Stimulated activated CD4-positive, alpha-beta T cell treated with anti-CD3 and anti-CD28 coated beads, Interleukin-15, amount 100 ng/mL, for 24 hours (primary cell): ENCODE measurements at regions not wholly inside any gene's neighbourhood (a gene's known extent, or its start where the extent isn't known, plus 50 kb on each side); places are given as distances from the start of the nearest gene placed in this dataset.

Source experiments
- DNase-seq: peaks from one replicate; pipeline ENCODE4 v3.0.0-alpha.2; 2020

DNA sequence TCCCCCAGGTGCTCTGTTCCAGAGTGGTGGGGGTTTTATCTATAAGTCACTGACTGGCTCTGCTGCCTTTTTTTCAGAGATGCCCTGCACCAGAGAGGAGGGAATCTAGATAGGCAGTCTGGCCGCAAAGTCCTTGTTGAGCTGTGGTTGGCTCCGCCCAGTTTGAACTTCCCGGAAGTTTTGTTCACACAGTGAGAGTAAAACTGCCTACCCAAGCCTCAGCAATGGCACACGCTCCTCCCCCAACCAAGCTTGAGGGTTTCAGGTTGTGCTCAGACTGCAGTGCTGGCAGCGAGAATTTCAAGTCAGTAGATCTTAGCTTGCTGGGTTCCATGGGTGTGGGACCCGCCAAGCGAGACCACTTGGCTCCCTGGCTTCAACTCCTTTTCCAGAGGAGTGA is 1428.6 kb downstream of the MAT2B start:
- DNase-seq, result no peak

DNA sequence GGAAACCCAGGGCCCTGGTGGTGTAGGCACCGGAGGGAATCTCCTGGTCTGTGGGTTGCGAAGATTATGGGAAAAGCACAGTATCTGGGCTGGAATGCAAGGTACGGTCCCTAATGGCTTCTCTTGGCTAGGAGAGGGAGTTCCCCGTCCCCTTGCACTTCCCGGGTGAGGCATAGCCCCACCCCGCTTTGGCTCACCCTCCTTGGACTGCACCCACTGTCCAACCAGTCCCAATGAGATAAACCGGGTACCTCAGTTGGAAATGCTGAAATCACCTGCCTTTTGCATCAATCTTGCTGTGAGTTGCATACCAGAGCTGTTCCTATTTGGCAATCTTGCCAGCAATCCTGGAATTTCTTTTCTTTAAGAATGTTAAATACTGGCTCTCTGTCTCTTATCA is 1429.1 kb downstream of the MAT2B start:
- DNase-seq, result no peak

DNA sequence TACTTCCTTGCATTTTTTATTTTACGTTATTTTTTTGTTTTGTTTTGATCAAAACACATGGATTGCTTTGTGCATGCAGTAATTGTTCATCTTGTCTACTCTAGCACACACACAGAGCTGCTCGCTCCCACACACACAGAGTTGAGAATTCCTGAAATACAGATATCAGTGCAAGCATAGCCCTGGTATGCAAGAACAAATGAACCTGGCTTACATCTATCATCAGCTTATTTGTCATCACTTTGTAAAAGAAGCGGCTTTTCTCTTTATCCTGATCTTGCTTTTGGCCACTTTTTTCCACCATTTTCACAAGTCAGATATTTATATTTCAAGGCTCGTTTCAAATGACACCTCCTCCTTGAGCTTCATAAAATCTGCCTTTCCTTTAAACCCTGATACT is 1435.7 kb downstream of the MAT2B start:
- no peak for DNase-seq

DNA sequence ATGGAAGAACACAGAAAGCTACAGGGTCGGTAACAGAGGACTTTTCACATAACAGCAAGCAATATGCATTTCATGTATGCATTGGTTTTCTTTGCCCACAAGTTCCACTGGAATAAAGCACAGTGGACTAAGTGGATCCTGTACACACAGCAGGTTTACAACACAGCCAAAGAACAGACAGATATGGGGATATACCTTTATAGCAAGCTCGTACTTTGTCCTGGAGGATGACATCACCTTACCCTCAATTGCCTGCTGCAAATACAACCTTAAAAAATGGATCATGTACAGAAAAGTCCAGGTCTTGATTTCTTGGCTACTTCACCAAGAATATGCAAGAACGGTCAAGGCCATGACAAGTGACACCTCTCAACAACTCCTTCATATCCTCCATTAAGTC is 1445.5 kb downstream of the MAT2B start:
- no peak for DNase-seq

DNA sequence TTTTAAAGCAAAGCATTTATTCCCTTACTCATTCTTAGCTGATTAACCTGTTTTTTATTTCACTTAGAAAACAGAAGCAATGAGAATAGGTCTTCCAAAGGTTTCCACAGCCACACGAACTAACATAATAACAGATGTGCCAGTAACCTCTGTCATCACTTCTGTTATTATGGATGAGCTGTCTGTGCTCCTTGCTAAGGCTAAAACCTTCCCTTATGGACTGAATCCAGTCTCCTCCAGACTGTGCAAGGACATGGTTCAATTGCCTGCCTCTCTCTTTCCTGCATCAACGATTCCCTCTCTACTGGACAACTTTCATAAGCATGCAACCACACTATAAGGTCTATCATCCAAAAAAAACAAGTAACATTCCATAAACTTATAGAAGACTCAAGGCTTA is 1446.2 kb downstream of the MAT2B start:
- no peak for DNase-seq

DNA sequence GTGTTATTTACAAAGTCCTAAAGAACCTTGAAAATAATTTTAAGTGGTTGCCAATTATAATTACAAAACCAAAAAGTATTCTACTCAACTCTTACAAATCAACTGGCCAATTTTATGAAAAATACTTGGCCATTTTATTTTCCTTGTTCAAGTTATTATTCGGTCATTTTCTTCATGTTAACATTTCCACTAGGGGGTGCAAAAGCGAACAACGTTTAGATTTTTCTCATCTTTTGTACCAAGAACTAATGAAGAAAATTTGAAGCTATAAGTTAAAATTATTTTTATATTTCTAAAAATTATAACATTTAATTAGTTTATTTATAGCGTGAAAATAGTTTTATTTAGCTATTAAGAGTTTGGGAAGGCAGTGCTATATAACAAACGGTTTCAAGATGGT is 1453.3 kb downstream of the MAT2B start:
- DNase-seq, result no peak

DNA sequence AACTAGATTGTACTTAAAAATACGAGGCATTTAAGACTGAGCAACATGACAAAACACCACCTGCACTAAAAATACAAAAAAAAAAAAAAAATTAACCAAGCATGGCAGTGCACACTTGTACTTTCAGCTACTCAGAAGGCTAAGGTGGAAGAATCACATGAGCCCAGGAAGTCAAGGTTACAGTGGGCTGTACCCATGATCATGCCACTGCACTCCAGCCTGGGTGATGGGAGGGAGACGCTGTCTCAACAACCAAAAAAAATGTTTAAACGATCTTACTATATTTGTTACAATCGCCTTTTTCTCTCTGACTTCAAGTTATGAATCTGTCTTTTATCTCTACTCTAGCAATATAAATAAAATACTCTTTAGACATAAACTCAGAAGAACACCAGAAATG is 1454.3 kb downstream of the MAT2B start:
- no peak for DNase-seq

DNA sequence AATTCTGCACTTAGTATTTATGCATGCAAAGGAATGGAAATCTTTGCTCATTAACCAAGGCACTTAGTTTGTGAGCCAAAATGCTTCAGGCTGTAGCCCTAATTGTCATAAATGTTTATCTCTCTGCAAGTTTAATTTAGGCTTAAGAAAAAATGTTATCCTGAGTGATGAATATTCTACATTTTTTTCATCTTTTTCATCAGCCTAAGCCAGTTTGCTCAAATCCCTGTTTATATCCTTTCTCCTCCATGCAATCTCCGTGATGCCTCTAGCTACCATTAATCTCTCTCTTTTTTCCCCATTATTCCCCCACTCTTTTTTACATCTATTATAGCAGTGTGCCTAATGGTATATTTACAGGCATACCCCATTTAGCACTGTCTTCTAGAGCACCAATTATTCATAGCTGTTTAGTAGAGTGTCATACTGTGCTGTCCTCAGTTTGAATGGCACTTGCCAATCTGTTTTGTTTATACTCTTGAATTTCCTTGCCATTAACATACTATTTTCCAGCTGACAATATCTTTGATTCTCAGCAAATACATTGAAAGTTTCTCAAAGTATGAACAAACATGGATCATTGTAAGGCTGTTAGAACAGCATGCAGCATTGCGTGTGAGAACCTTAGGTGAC is 1457.0 kb downstream of the MAT2B start:
- no peak for DNase-seq

DNA sequence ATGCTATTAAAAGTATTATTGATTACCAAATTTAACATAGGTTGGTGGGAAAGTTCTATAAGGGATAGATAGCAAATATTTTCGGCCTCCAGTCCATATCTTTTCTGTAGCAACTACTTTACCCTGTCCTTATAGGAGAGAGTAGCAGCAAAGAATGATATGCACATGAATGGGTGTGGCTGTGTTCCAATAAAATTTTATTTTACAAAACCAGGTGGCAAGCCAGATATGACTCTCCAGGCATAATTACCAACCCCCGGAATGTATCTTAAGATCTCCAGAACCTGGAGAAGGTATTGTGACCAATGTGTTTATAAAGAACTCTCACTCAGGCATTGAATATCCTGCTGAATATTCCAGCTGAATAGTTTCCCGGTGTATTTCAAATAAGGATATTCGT is 1461.2 kb downstream of the MAT2B start:
- DNase-seq, result no peak

DNA sequence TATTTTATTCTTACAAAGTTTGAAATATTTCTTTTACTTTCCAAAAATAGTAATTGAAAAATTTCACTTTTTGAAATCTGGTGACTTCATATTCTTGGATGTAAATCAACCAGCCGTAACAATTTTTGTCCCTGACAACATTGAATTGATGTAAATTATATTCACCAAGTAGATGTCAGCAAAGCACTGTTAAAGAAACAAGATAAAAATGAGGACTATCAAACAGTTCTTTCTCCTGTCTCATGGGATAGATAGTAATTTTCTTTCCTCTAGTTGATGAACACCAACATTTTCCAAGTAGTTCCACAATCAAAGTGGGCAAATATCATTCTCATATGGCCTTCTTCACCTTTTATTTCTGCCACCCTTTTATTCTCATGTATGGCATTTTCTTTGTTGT is 1461.9 kb downstream of the MAT2B start:
- no peak for DNase-seq

DNA sequence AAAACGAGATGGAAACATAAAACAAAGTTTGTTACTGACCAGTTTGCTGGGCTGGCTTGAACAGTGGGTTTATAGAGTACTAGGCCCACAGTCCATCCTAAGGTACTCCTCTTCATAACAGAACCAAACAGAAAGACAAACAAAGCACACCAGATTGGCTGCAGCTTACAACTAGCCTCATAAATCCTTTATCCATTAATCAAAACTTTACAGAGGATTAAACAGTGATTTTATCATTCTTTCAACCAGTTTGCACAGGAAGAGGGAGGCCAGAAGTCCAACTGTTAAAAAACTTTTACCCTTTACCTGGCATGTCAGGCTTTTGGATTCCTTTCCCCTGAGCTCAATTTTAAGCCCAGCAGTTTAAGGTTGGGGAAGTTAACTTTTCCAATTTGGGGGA is 1467.6 kb downstream of the MAT2B start:
- DNase-seq, result no peak

DNA sequence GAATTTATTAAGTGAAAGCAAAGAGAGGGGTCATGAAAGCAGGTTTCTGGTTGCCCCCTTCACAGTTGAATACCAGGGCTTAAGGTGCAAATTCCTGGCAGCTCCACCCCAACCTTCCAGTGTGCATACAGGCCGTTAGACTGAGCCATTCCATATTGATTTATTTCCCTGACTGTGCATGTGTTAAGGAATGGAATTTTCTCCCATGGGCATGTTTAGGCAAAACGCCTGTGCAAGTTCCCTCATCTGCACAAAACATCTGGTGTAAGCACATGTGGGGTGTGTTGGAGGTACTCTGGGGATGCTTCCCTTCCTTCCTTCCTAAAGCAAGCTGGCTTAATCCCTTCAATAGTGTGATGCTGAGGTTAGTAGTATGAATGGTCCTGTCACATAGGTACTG is 1470.6 kb downstream of the MAT2B start:
- DNase-seq, result no peak

DNA sequence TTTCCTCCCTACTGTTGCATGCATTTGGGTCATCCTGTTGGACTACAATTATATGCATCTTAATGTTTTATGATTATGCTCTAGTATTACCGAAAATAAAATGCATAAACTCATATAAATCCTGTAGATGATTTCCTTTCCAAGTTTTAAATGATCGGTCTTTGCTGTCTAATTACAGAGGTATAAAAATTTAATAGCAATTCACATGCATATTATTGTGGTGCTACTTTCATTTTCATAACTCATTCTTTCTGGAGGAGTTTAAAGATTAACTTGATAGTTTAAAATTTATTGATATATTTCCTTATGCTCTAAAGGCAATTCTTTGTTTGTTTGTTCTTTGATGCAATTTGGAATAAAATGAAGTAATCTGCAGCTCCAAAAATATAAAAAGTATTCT is 1475.1 kb downstream of the MAT2B start:
- no peak for DNase-seq

DNA sequence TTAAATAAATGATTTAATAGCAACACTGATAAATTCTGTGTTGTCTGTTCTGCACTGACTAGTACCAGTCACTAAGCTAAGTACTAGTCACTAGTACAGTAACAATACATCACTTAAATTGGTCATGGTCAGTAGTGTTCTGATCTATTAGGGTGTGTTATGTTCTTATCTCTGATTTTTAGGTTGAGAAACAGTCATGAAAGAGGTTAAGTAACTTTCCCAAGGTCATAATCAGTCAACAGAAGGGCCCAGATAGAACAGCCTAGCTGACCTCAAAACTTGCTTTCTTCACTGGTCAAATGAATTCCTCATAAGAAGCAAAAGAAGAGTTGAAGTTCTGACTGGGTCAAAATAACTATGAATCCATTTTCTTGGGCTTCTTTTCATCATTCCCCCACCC is 1492.7 kb downstream of the MAT2B start:
- DNase-seq, result no peak

DNA sequence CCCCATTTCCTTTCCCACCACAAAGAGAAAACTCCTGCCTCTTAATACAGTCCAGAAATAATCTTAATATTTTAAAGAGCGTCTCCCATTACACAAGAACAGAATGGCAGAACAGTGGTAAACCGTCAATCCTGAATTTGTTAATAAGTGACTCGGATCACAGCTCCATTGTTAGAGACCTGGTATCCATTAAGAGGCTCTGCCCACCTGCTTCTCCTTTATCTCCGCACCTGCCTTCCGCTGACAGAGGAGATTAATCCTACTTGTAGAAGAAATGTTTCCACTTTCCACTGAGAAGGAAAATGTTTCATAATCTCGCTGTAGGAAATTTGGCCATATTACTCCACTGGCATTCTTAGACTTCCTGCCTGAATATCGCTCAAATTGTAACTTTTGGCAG is 1493.2 kb downstream of the MAT2B start:
- no peak for DNase-seq

DNA sequence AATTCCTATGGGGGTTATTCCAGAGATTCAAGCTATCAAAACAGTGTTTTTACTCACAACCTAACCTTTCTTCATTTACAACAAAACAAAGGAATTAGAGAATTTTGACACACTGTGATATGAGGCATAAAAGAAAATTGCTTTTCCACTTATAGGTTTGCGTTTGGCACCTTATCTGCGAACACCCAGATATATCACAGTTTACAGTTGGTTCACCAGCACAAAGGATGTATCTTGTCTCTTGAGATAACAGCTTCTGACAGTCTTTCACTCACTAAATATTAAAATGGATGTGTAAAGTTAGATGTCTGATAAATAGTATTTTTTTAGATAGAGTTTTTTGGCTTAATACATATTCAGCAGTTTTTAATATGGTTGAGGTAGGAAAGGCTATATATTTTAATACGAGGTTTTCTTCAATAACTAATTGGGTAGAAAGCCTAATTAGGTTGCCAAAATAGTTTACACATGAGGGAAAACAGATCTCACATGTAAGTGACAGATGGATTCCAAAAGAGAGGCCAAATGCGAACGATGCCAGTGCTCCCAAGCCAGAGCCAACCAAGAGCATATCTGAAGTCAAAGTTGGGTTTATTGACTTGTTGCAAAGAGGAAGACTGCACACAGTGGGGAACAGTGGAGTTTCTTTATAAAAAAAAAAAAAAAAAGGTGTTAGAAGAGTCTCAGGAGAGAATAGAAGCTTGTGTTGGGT is 1495.2 kb downstream of the MAT2B start:
- no peak for DNase-seq

DNA sequence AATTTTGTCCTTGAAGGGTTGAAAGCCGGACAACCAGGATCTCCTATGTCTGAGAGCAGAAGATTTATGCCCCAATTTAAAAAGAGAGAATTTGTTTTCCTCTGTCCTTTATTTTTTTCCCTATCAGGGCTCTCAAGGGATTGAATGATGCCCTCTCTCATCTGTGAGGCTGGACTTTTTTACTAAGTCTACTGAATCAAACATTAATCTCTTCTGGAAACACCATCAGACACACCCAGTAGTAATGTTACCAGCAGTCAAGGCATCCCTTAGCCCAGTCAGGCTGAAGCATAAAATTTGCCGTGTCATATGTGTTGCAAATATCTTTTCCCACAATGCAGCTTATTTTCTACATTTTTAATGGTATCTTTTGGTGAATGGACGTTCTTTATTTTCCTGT is 1497.9 kb downstream of the MAT2B start:
- DNase-seq, result no peak

DNA sequence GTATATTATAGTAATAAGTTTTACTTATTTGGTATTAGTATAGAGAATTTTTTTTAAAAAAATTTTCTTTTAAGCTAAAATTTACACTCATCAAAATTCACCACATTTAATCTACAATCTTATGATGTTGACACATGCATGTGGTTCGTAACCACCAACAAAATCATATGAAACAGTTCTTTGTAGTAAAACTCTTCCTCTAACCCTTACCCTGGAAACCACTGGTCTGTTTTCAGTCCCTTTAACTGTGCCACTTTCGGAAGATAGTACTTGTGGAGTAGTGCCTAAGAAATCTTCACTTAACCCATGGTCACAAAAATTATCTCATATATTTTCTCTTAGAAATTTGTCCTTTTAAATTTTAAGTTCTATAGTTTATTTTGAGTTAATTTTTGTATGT is 1498.8 kb downstream of the MAT2B start:
- no peak for DNase-seq

DNA sequence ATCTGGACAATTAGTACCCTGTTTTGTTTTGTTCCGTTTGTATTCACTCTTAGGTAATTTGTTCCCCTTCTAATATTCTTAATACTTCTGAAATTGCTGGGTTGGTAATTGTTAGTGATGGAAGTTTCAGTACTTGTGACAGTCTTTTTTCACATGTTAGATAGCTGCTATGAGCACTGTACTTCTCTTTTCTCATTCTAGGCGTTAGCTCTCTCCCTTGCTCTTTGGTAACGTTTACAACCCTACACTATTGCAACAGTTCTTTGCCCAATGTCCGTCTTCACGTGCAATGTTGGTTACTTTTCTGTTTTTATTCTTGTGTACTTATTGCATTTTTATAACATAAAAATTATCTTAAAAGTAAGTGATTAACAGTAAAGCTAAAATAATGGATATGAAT is 1509.0 kb downstream of the MAT2B start:
- DNase-seq, result no peak

DNA sequence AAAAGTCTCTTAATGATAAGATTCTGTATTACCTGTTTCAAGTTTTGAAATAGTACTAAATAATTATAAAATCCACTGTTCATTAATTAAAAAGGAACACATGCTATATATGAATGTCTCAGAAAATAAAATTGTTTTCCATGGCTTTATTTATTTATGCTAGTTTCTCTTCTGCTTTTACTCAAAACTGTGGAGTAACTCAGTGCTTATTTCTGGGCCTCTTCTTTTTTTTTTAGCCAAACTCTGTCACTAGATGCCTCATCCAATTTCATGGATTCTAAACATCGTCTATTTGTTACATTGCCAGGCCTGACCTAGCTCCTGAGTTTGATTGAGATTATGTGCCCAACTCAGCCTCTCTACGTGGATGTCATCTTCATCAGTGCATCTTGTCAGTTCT is 1509.7 kb downstream of the MAT2B start:
- DNase-seq, result no peak

DNA sequence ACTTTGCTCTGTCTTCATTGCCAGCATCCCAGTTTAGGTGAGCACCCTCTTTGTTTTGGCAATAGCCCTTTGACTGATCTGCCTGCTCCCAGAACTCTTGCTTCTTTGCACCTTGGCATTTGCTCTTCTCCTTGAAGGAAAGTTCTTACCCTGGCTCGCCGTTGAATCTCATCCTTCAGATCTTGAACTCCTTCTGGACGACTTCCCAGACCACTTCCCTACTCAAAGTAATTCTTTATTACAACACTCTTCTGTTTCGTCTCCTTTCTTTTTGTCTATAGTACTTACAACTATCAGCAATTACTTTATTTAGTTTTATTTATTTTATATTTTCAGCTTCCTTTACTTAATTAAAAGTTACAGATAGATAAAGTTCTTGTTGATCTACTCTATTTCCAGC is 1510.1 kb downstream of the MAT2B start:
- DNase-seq, result no peak

DNA sequence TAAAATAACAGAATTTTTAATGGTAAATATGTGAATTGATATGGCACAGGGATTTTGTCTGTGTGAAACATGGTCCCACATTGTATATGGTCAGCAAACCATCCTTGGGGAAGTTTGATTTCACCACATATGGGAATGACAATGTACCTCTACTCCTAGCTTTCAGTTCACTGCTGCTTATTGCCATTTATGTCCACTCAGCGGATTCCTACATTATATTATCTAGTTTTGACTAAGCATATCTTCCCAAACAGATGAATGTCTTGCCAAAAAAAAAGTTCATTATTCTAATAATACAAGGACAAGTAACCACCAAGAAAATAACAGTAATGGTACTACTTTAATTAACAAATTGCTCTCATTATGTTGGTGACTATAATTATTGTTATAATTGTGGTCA is 1521.6 kb downstream of the MAT2B start:
- DNase-seq, result no peak

DNA sequence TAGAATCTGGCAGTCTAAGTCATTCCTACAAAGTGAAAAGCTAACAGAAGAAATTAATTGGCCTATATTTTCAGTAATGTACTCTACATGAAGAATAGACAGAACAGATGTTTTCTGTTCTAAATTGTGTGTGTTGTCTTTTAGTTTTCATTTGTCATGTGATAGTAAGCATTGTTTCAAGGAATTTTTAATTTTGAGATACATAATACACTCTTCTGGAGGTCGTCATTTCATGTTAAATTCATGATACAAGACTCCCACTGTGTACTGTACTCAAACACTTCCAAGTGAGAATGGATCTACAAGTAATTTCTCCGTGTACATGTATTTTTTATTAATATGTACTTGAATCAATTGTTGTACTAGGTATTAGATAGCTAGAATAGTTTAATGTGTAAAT is 1522.9 kb downstream of the MAT2B start:
- DNase-seq, result no peak

DNA sequence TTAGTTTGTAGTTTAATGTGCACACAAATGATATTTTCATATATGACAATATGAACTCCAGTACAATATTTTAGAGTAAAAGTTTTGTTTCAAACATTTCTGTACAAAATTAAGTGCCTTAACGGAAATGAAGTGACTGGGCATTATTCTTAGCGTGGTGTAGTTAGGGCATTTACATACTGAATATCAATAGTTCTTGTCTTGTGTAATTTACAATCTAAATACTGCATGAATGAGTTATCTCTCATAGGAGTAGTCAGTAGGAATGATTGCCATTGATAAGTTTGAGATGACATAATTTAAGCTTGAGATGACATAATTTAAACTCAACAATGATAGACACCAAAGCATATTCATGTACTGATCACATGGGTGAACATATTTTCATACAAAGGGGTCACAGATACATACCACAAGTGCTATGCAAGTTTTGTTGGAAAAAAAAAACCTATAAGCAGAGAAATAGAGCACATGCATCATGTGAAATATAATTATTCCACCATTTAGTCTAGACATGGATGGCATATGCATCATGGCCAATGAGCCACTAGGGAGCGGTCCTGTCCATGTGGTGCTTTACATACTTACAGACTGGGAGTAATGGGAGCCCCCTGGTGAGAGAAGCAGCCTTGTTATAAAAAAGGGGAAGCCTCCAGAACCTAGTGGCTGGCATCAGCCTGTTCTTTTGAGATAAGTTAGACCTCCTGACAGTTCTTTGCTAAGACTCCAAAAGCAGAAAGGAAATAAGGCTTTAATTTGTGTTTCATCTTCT is 1523.9 kb downstream of the MAT2B start:
- DNase-seq, result no peak
